GM12878 (cell line): ENCODE measurements at regions not wholly inside any gene's neighbourhood (a gene's known extent, or its start where the extent isn't known, plus 50 kb on each side); places are given as distances from the start of the nearest gene placed in this dataset.

Source experiments
- ATAC-seq: fragments of 200-7000 bp; cut with Tn5 transposase; 3 replicates; pipeline ENCODE4 v1.9.1; 2020; ENCODE audit warnings: mild to moderate bottlenecking, moderate library complexity
- BruUV-seq: library from RNA; stranded (reverse); fragments of 400-500 nt; replicated peaks from 2 replicates; lab custom pipeline; 2021; lab: Mats Ljungman, UMichigan
- CTCF ChIA-PET: fragments of 300-600 bp; sonication (Branson Sonifier 250); formaldehyde crosslinking; extraction: SDS; loops from one replicate; lab custom pipeline; 2021; ENCODE audit warnings: inconsistent platforms; lab: Yijun Ruan, JAX
- POLR2A ChIA-PET: fragments of 350-600 bp; formaldehyde crosslinking; extraction: SDS; loops from one replicate; lab custom pipeline; 2021; ENCODE audit warnings: inconsistent platforms; lab: Charles Lee
- RAD21 ChIA-PET: fragments of 300-600 bp; sonication (Branson Sonifier 250); formaldehyde crosslinking; loops from one replicate; lab custom pipeline; 2023; ENCODE audit warnings: antibody characterized with exemption; ENCODE audit not compliant: unreplicated experiment; lab: Charles Lee
- SMC1A ChIA-PET: fragments of 300-600 bp; sonication (Branson Sonifier 250); formaldehyde crosslinking; loops from one replicate; lab custom pipeline; 2023; ENCODE audit not compliant: unreplicated experiment, uncharacterized antibody; lab: Charles Lee
- DNase-seq: peaks from one replicate; pipeline ENCODE4 v3.0.0-alpha.2; 2011; ENCODE audit warnings: low read depth, low spot score
- FAIRE-seq: peaks from 3 replicates; lab custom pipeline; 2011; peaks lifted over from hg19 to GRCh38; lab: Jason Lieb, UNC
- H2AFZ ChIP-seq: 2 replicates; pipeline ENCODE4 v1.6.0; 2011; ENCODE audit warnings: low read depth, low read length, control low read depth; ENCODE audit not compliant: control insufficient read depth
- H3K27ac ChIP-seq: 2 replicates; pipeline ENCODE4 v1.5.1; 2011; ENCODE audit warnings: control low read depth; ENCODE audit not compliant: control insufficient read depth, insufficient read depth
- H3K27me3 ChIP-seq, 2 experiments: replicated peaks in 1 of 2; 2 replicates each; pipeline versions ENCODE4 v1.6.0 to v1.6.1; 2011; ENCODE audit warnings: low read length in 1 of 2; ENCODE audit not compliant: control insufficient read depth in 2 of 2, insufficient read depth in 2 of 2
- H3K36me3 ChIP-seq, 2 experiments: 2 replicates each; pipeline ENCODE4 v1.5.1; 2011; ENCODE audit warnings: low read length in 1 of 2; ENCODE audit not compliant: control insufficient read depth in 2 of 2, insufficient read depth in 2 of 2
- H3K4me1 ChIP-seq: 2 replicates; pipeline ENCODE4 v1.6.1; 2011; ENCODE audit warnings: mild to moderate bottlenecking, low read length, moderate library complexity, mixed read lengths; ENCODE audit not compliant: control insufficient read depth, insufficient read depth
- H3K4me2 ChIP-seq: 2 replicates; pipeline ENCODE4 v1.6.0; 2011; ENCODE audit warnings: control low read depth; ENCODE audit not compliant: control insufficient read depth, insufficient read depth
- H3K4me3 ChIP-seq: fragments of 200-600 bp; sonication (generic); 2 replicates; pipeline ENCODE4 v1.5.1; 2016
- H3K79me2 ChIP-seq: 2 replicates; pipeline ENCODE4 v1.6.0; 2011; ENCODE audit warnings: low read length; ENCODE audit not compliant: control insufficient read depth, insufficient read depth
- H3K9ac ChIP-seq: 2 replicates; pipeline ENCODE4 v1.8.0; 2011; ENCODE audit warnings: low read length, control low read depth, mixed read lengths; ENCODE audit not compliant: control insufficient read depth, insufficient read depth
- H3K9me3 ChIP-seq: replicated peaks from 3 replicates; pipeline ENCODE4 v1.5.1; 2011; ENCODE audit warnings: mild to moderate bottlenecking, low read length; ENCODE audit not compliant: control insufficient read depth, insufficient read depth
- H4K20me1 ChIP-seq: 2 replicates; pipeline ENCODE4 v1.6.0; 2011; ENCODE audit not compliant: control insufficient read depth, insufficient read depth
- KDM1A ChIP-seq: fragments of 200-600 bp; sonication (generic); IDR thresholded peaks from 2 replicates; pipeline ENCODE4 v1.6.1; 2016; ENCODE audit warnings: borderline replicate concordance
- NBN ChIP-seq: fragments of 450-650 bp; IDR thresholded peaks from 2 replicates; pipeline ENCODE4 v1.6.1; 2016
- POLR2A ChIP-seq: IDR thresholded peaks from 2 replicates; pipeline ENCODE4 v1.6.1; 2011; ENCODE audit warnings: low read depth, mild to moderate bottlenecking, low read length
- POLR2AphosphoS2 ChIP-seq: IDR thresholded peaks from 2 replicates; pipeline ENCODE4 v1.6.1; 2011; ENCODE audit warnings: low read depth, mild to moderate bottlenecking, low read length, improper control_type of control experiment, moderate library complexity
- PRDM15 ChIP-seq: fragments of 450-650 bp; formaldehyde crosslinking; IDR thresholded peaks from 2 replicates; pipeline ENCODE4 v1.4.0; 2020; ENCODE audit warnings: mild to moderate bottlenecking, moderate library complexity
- REST ChIP-seq: IDR thresholded peaks from 2 replicates; pipeline ENCODE4 v1.6.1; 2012; ENCODE audit warnings: mild to moderate bottlenecking, low read depth, low read length
- SUPT20H ChIP-seq: IDR thresholded peaks from 2 replicates; pipeline ENCODE4 v1.6.1; 2011; ENCODE audit warnings: low read depth, mild to moderate bottlenecking, low read length, moderate library complexity, borderline replicate concordance; ENCODE audit not compliant: control insufficient read depth
- ZBED1 ChIP-seq: IDR thresholded peaks from 2 replicates; pipeline ENCODE4 v1.6.1; 2016; ENCODE audit warnings: borderline replicate concordance
- ZBTB11 ChIP-seq: fragments of 450-650 bp; formaldehyde crosslinking; IDR thresholded peaks from 2 replicates; pipeline ENCODE4 v1.5.0; 2022; ENCODE audit warnings: mild to moderate bottlenecking, missing genetic modification characterization
- ZNF687 ChIP-seq: fragments of 450-650 bp; IDR thresholded peaks from 2 replicates; pipeline ENCODE4 v1.6.1; 2017; ENCODE audit warnings: mild to moderate bottlenecking, moderate library complexity
- in situ Hi-C: fragments of 300-500 bp; cut with MboI; formaldehyde crosslinking; loops from 9 replicates; pipeline ENCODE4 v1.14.3; 2018; ENCODE audit warnings: mixed read lengths
- intact Hi-C: fragments of 100-400 bp; cut with micrococcal nuclease; formaldehyde crosslinking; loops from one replicate; pipeline ENCODE4 v1.14.2; 2022; ENCODE audit not compliant: unreplicated experiment

- RAD21 ChIA-PET: no interaction called here
- TF ChIP-seq KDM1A: no peak
- TF ChIP-seq ZNF687: no peak
- TF ChIP-seq SUPT20H: no peak
- no peak for TF ChIP-seq POLR2A
- TF ChIP-seq REST: no peak
- TF ChIP-seq NBN: no peak
- TF ChIP-seq ZBTB11 (CRISPR knock-in tag): no peak
- no peak for TF ChIP-seq ZBED1
- TF ChIP-seq PRDM15 (CRISPR knock-in tag): no peak
- no peak for TF ChIP-seq POLR2AphosphoS2
Measured at GRCh38 chr18:13984080-13984479, 68.7 kb upstream of the MC2R start.

More at GRCh38 chr18:13984080-13984479, 68.7 kb upstream of the MC2R start:
- no peak overlapping the region for H3K27ac ChIP-seq
- intact Hi-C loops (no loop called here), in situ Hi-C loops (no loop called here)
- POLR2A ChIA-PET: no interaction called here
- no peak for FAIRE-seq
- no peaks in the 10 kb centered on the region for H3K79me2 ChIP-seq
- CTCF ChIA-PET: no interaction called here
- SMC1A ChIA-PET: no interaction called here
- no peaks in the 10 kb centered on the region for H3K9me3 ChIP-seq
- H2AFZ ChIP-seq: no peak overlapping the region
- H4K20me1 ChIP-seq: no peaks in the 10 kb centered on the region
- no peak overlapping the region for H3K9ac ChIP-seq
- H3K36me3 ChIP-seq: no peaks in the 10 kb centered on the region
- no peak for ATAC-seq
- no peaks in the 10 kb centered on the region for H3K4me1 ChIP-seq
- DNase-seq: no peak
- no peak overlapping the region for H3K4me3 ChIP-seq
- H3K27me3 ChIP-seq: no peaks in the 10 kb centered on the region
- no TSS peak for BruUV-seq
- H3K4me2 ChIP-seq: no peak overlapping the region
